Stimulated activated CD8-positive, alpha-beta memory T cell treated with anti-CD3 and anti-CD28 coated beads, Interleukin-7, amount 100 ng/mL, for 1 hour (primary cell): ENCODE measurements at regions not wholly inside any gene's neighbourhood (a gene's known extent, or its start where the extent isn't known, plus 50 kb on each side); places are given as distances from the start of the nearest gene placed in this dataset.
"Not testable (repeated sequence)": the region's sequence is repeated elsewhere in the genome, so short reads cannot be mapped to it uniquely, and the experiment has no call there.

Source experiments
- DNase-seq, 2 donors: peaks; one replicate each; pipeline ENCODE4 v3.0.0-alpha.2; 2020; ENCODE audit warnings: low read depth in 2 of 2

- DNase-seq, result not testable (repeated sequence)
These were observed 429.6 kb downstream of the DIRAS2 start for GRCh38 chr9:90213045-90213444.

- peak in 1 of 2 donors; percentile 8 for DNase-seq
These were observed 423.0 kb downstream of the DIRAS2 start for GRCh38 chr9:90219548-90220118.

- DNase-seq, result not testable (repeated sequence)
These were observed 420.7 kb downstream of the DIRAS2 start for GRCh38 chr9:90221899-90222298.

GRCh38 chr9:90226839-90227338 lies 415.7 kb downstream of the DIRAS2 start:
- DNase-seq, result peak in 1 of 2 donors; percentile 23

GRCh38 chr9:90233081-90233480 lies 409.5 kb downstream of the DIRAS2 start:
- not testable (repeated sequence) for DNase-seq

- DNase-seq, result no peak
These were observed 402.1 kb downstream of the DIRAS2 start for GRCh38 chr9:90240541-90240940.

- no peak for DNase-seq
These were observed 397.0 kb downstream of the DIRAS2 start for GRCh38 chr9:90245661-90246060.

GRCh38 chr9:90249094-90249493 lies 393.5 kb downstream of the DIRAS2 start:
- DNase-seq, result no peak

- no peak for DNase-seq
These were observed 391.3 kb downstream of the DIRAS2 start for GRCh38 chr9:90251316-90251715.

GRCh38 chr9:90256345-90256744 lies 386.3 kb downstream of the DIRAS2 start:
- no peak for DNase-seq

GRCh38 chr9:90259311-90260246 lies 383.0 kb downstream of the DIRAS2 start:
- DNase-seq, result no peak

GRCh38 chr9:90261698-90262097 lies 380.9 kb downstream of the DIRAS2 start:
- DNase-seq, result no peak

- DNase-seq, result no peak
These were observed 374.0 kb downstream of the DIRAS2 start for GRCh38 chr9:90268613-90269012.

- DNase-seq, result no peak
These were observed 370.9 kb downstream of the DIRAS2 start for GRCh38 chr9:90271707-90272106.

GRCh38 chr9:90274725-90275124 lies 367.9 kb downstream of the DIRAS2 start:
- DNase-seq, result no peak

GRCh38 chr9:90285946-90286345 lies 356.7 kb downstream of the DIRAS2 start:
- no peak for DNase-seq

- no peak for DNase-seq
These were observed 354.9 kb downstream of the DIRAS2 start for GRCh38 chr9:90287567-90288274.

- no peak for DNase-seq
These were observed 354.4 kb downstream of the DIRAS2 start for GRCh38 chr9:90288275-90288639.

- no peak for DNase-seq
These were observed 351.7 kb downstream of the DIRAS2 start for GRCh38 chr9:90290716-90291485.

GRCh38 chr9:90296539-90296938 lies 346.1 kb downstream of the DIRAS2 start:
- no peak for DNase-seq

GRCh38 chr9:90299968-90300367 lies 342.7 kb downstream of the DIRAS2 start:
- DNase-seq, result no peak
